NCI-H2029 (cell line): ENCODE measurements at regions not wholly inside any gene's neighbourhood (a gene's known extent, or its start where the extent isn't known, plus 50 kb on each side); places are given as distances from the start of the nearest gene placed in this dataset.

Experiments
- DNase-seq: peaks from one replicate; lab custom pipeline; 2025; lab: John Stamatoyannopoulos, UW

- DNase-seq = no peak
These were observed 53.7 kb upstream of the IRX4 start for GRCh38 chr5:1936413-1936812.

- DNase-seq = no peak
These were observed 52.2 kb upstream of the IRX4 start for GRCh38 chr5:1934801-1935429.

DNA sequence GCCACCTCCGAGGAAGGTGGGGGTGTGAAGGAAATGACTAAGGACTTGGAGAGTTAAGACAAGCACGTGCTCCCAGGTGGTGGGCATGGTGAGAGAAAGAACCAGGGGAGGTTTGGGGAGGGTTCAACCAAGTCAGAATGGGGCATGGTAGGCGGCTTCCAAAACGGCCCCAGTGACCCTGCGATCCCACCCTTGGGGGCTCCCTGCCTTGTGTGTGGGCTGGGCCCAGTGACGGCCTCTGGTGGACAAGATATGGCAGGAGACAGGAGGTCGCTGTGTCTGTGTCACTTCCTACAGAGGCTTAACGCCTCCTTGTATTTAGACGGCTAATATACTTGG is 51.3 kb upstream of the IRX4 start:
- DNase-seq = no peak

- no peak for DNase-seq
These were observed 50.8 kb upstream of the IRX4 start for GRCh38 chr5:1933364-1934055.
